Urinary bladder (tissue), 3 donors: ENCODE measurements at regions not wholly inside any gene's neighbourhood (a gene's known extent, or its start where the extent isn't known, plus 50 kb on each side); places are given as distances from the start of the nearest gene placed in this dataset.

Experiments used
- DNase-seq: peaks from one replicate; pipeline ENCODE4 v3.0.0-alpha.2; 2015; ENCODE audit errors: extremely low spot score
- H3K27ac ChIP-seq: one replicate; pipeline ENCODE4 v1.5.1; 2013; ENCODE audit warnings: low read depth, mild to moderate bottlenecking, moderate library complexity
- H3K36me3 ChIP-seq: one replicate; pipeline ENCODE4 v1.6.1; 2013; ENCODE audit warnings: mild to moderate bottlenecking, moderate library complexity; ENCODE audit not compliant: insufficient read depth
- H3K4me1 ChIP-seq: one replicate; pipeline ENCODE4 v1.6.1; 2013; ENCODE audit warnings: mild to moderate bottlenecking, moderate library complexity; ENCODE audit not compliant: insufficient read depth
- H3K4me3 ChIP-seq: one replicate; pipeline ENCODE4 v1.5.1; 2013; ENCODE audit warnings: low read depth, low read length
- WGBS: extraction: QIAGEN DNeasy Blood & Tissue Kit; methylation state at CpG from one replicate; pipeline ENCODE4 v1.1.7; 2013; 5-methylcytosine and 5-hydroxymethylcytosine counted together
- donor health status: healthy with polysubstance abuse.
- donor health status: healthy.

GRCh38 chr15:62552444-62552843 is 387.4 kb upstream of the C2CD4B start:
- H3K4me3 ChIP-seq, result no peak overlapping the region
- H3K4me1 ChIP-seq, result no peaks in the 10 kb centered on the region
- no peaks in the 10 kb centered on the region for H3K36me3 ChIP-seq
- no peak overlapping the region for H3K27ac ChIP-seq
- DNase-seq, result no peak

DNA sequence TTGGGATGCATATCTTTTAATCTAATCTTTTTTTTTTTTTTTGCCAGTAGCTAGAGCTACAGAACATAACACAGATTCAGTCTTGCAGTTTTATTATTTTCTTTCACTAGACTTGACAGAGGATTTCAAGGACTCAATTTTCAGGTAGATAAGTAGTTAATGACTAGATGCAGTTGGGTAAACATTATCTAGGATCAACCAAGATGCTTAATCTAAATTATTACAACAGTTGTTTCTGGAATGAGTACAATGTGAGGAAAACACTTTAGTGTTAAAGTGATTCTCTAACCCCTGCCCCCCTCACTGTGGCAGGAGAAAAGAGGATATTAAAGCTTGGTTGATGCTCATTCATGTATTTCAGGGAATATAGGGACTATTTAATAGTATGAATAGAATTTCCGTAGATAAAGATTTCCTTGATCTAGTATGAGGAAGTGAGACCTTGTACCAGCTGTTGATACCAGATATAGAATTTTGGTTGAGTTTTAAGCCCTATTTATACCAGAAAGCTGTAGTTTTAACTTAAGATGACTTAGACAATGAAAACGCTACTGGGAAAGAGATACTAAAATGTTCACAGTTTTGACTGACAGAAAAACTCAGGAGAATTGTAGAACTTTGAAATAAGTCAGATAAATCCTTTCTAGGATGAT is 389.0 kb upstream of the C2CD4B start:
- Histone ChIP-seq H3K4me3 (no peak overlapping the region), H3K27ac (no peak overlapping the region), H3K4me1 (no peaks in the 10 kb centered on the region), H3K36me3 (no peaks in the 10 kb centered on the region)
- no peak for DNase-seq
- 82% methylated on average over 2 of the region's 2 CpGs for WGBS

DNA sequence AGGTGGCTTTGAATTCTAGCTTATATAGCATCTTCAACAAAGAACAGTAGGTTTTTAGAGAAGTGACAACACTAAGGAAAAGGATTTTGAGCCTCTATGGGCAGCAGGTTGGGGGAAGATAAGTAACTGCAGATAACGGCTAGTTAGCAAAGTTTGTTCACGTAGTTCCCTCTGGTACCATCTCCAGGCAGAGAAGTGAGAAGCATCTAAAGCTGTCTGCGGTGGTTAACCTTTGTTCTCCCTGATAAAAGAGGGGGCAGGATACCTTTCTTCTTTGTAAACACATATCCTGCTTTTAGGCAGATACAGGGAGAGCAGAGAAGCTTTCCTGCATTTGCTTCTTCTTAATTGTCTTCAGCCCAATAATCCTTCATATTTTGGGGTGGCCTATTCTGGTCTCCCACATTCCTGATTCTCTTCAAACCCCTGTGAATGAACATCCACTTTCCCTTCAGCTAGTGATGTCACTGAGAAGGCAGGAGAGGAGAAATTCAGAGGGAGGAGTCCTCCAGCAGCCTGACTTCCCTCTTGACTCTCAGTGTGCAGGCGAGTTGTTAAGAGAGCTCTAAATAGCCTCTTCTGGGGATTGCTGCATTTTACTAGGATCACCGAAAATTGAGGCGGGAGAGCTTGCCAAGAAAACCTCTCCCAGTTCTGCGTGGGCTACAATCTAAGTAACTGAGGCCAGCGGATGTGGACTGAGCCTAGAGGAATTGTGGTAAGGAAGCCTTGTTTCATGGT is 393.7 kb upstream of the C2CD4B start:
- WGBS, result 37% methylated on average over 8 of the region's 8 CpGs
- H3K27ac ChIP-seq, result no peak overlapping the region
- H3K4me3 ChIP-seq, result no peak overlapping the region

DNA sequence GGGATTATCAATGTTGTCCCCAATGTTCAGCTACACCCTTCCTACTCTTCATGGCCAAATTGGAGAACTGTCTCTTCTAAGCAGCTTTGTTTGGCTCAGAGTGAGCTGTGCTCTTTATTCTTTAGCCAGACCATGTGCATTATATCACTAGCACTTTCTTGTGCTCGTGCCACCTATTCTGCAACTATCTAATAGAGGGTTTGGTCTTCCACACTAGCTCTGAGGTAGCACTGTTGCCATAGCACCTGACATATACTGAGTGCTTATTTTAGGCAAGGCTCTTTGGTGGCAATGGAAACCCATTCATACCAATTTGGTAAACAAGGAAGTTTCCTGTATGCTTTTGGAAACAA is 394.3 kb upstream of the C2CD4B start:
- Histone ChIP-seq H3K36me3 (no peaks in the 10 kb centered on the region), H3K4me3 (no peak overlapping the region), H3K27ac (no peak overlapping the region), H3K4me1 (peaks cover 2% of the 10 kb centered on the region)
- DNase-seq, result no peak
- WGBS, result 25% methylated on average over 1 of the region's 1 CpG

More for the DNA sequence above, 393.7 kb upstream of the C2CD4B start:
- H3K36me3 ChIP-seq, result no peaks in the 10 kb centered on the region
- no peak for DNase-seq
- H3K4me1 ChIP-seq, result peaks cover 2% of the 10 kb centered on the region

DNA sequence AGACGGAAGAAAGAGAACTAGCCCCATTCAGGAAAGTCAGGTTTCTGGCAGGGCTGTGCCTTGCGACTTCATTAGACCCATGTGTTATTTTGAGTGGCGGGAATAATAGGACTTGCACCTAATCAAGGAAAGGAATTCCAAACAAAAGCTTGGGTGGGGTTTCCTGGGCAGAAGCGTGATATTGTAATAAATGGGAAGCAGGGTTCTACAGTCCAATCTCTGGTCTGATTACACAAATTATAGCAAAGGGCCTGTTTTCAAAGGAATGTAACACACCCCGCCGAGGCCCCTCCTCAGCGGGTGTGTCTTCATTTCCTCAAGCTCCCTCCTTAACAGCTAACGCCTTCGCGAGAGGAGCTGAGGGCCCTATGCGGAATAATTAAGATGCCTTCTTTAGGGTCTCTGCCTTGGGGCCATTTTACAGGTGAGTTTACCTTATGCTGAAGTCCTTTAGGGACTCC is 396.0 kb upstream of the C2CD4B start:
- H3K27ac ChIP-seq, result no peak overlapping the region
- H3K36me3 ChIP-seq, result no peaks in the 10 kb centered on the region
- H3K4me1 ChIP-seq, result peaks cover 4% of the 10 kb centered on the region
- DNase-seq, result no peak
- H3K4me3 ChIP-seq, result no peak overlapping the region
- WGBS, result 75% methylated on average over 11 of the region's 11 CpGs

DNA sequence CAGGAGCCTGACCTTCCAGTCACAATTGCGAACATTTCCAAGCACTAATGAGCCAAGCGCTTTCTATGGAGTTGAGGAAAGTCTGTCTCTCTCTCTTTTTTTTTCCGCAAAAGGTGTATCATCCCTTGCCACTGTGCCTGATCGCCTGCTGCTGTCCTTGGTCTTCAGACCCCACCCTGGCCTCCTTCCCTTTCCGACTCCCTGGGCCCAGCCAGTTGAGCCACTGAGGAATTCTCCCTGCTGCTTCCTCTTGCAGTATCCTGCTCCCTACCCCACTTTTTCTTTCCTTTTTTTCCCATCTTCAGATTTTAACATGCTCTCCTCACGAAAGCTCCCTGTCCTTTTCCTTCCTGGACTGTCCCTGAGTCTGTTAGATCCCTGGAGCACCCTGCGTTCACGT is 396.5 kb upstream of the C2CD4B start:
- no peak overlapping the region for H3K27ac ChIP-seq
- H3K4me3 ChIP-seq, result no peak overlapping the region
- peaks cover 4% of the 10 kb centered on the region for H3K4me1 ChIP-seq
- DNase-seq, result no peak
- no peaks in the 10 kb centered on the region for H3K36me3 ChIP-seq
- WGBS, result 81% methylated on average over 8 of the region's 8 CpGs

DNA sequence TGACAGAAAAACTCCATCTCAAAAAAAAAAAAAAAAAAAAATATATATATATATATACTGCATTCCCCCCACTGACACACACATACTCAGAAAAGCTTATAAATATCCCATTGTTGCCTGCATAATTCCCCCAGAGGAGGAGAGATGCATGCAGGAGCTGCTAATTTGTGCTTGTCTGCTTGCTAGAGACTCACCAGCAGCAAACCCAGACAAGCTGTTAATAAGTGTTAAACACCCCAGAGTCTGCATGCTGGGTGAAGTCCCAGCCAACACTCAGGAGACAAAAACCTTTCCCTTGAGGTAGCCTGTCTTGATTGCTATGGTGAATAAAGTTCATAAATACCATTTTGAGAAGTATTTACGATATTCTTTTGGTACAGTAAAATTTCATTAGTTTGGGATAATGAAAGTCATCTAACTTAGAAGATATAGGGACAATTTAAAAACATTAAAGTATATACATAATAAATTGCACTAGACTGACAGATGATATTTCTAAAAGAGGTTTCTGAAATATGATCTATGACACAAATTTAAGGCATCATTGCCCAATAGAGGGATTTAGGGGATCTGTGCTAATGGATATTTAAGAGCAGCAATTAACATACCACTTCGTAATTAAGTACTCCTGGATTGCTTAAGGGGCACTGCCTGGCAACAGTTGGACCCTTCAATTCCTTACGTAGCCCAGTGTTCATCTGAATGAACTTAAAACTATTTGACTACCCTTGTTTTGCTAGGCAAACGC is 400.0 kb upstream of the C2CD4B start:
- DNase-seq, result no peak

GRCh38 chr15:62565634-62566026 is 400.5 kb upstream of the C2CD4B start:
- Histone ChIP-seq H3K4me3 (no peak overlapping the region), H3K36me3 (no peaks in the 10 kb centered on the region), H3K4me1 (peaks cover 2% of the 10 kb centered on the region), H3K27ac (no peak overlapping the region)
- 67% methylated on average over 3 of the region's 3 CpGs for WGBS
- DNase-seq, result no peak

More for the DNA sequence above, 400.0 kb upstream of the C2CD4B start:
- H3K4me1 ChIP-seq, result peaks cover 2% of the 10 kb centered on the region
- H3K4me3 ChIP-seq, result no peak overlapping the region
- WGBS, result 83% methylated on average over 4 of the region's 4 CpGs
- H3K36me3 ChIP-seq, result no peaks in the 10 kb centered on the region
- no peak overlapping the region for H3K27ac ChIP-seq

- Histone ChIP-seq H3K4me3 (no peak overlapping the region), H3K27ac (no peak overlapping the region), H3K36me3 (no peaks in the 10 kb centered on the region), H3K4me1 (peaks cover 2% of the 10 kb centered on the region)
- DNase-seq, result no peak
- WGBS, result 72% methylated on average over 5 of the region's 5 CpGs
Measured at GRCh38 chr15:62566248-62566647, 401.2 kb upstream of the C2CD4B start.

GRCh38 chr15:62567501-62567900 is 402.4 kb upstream of the C2CD4B start:
- WGBS, result 92% methylated on average over 9 of the region's 9 CpGs
- Histone ChIP-seq H3K4me1 (peaks cover 2% of the 10 kb centered on the region), H3K27ac (no peak overlapping the region), H3K36me3 (no peaks in the 10 kb centered on the region), H3K4me3 (no peak overlapping the region)
- no peak for DNase-seq

- DNase-seq, result no peak
- H3K36me3 ChIP-seq, result no peaks in the 10 kb centered on the region
- H3K4me1 ChIP-seq, result peaks cover 2% of the 10 kb centered on the region
- no peak overlapping the region for H3K27ac ChIP-seq
- H3K4me3 ChIP-seq, result no peak overlapping the region
- WGBS, result 90% methylated on average over 7 of the region's 7 CpGs
Measured at GRCh38 chr15:62568004-62568403, 402.9 kb upstream of the C2CD4B start.

GRCh38 chr15:62568702-62569101 is 403.6 kb upstream of the C2CD4B start:
- no peak for DNase-seq
- no peak overlapping the region for H3K4me3 ChIP-seq
- peaks cover 2% of the 10 kb centered on the region for H3K4me1 ChIP-seq
- 97% methylated on average over 6 of the region's 6 CpGs for WGBS
- no peaks in the 10 kb centered on the region for H3K36me3 ChIP-seq
- H3K27ac ChIP-seq, result no peak overlapping the region

DNA sequence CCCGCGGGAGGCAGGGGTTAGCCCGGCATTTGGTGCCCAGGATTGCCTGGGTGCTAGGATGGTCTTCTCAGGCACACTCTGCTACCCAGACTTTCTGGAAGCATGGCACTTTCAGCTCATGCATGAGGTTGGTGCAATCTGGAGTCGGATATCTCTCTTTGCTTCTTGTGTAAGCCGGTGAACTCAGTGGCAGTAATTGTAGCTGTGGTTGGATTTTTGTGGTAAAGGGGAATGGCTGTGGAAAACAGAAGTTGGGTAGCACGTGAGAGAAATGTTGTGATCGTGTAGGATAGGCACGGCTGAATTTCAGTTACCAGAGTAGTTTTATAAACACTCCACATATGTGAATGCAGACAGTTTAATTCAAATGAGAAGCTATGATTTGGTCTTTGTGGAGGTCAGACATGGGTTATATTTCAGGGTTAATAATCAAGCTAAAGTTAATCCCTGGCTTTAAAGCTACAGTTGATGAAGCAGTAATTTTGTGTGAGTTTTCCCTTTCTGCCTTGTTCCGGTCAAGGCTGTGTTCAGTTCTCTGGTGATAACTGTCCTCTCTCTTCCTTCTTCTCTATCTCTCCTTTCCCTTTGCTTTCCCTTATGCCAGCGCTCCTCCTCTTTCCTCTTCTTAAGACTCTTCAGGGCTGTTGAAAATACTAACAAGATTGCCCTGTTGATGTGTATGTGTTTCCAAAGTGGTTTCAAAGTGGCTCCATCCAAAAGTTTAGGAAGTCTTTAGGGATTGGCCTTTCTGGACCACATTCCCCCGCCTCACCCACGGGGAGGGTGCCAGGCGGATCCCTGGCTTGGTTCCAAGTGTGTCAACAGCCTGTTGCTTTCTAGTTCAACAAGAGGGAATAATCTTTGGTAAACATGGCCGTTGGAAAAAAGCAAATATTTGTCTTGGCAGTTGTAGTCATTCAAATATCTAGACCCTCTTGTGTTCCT is 404.6 kb upstream of the C2CD4B start:
- H3K27ac ChIP-seq, result no peak overlapping the region
- 60% methylated on average over 14 of the region's 14 CpGs for WGBS

More for the DNA sequence above, 404.6 kb upstream of the C2CD4B start:
- Histone ChIP-seq H3K4me3 (no peak overlapping the region), H3K36me3 (no peaks in the 10 kb centered on the region), H3K4me1 (peaks cover 2% of the 10 kb centered on the region)
- DNase-seq, result no peak
